SK-N-SH (cell line): ENCODE measurements at regions not wholly inside any gene's neighbourhood (a gene's known extent, or its start where the extent isn't known, plus 50 kb on each side); places are given as distances from the start of the nearest gene placed in this dataset.

Experiments
- CTCF ChIA-PET: fragments of 300-600, 350-600 bp; formaldehyde crosslinking; extraction: SDS; loops from one replicate; lab custom pipeline; 2021; lab: Yijun Ruan, JAX
- POLR2A ChIA-PET: fragments of 350-600 bp; sonication (Branson Sonifier 250); formaldehyde crosslinking; extraction: SDS; loops from one replicate; lab custom pipeline; 2020; ENCODE audit warnings: antibody characterized with exemption, inconsistent platforms; lab: Yijun Ruan, JAX
- DNase-seq: peaks from one replicate; pipeline ENCODE4 v3.0.0; 2012
- H2AFZ ChIP-seq: fragments of 200-600 bp; sonication (generic); 2 replicates; pipeline ENCODE4 v1.8.1; 2016; ENCODE audit warnings: antibody characterized with exemption, mild to moderate bottlenecking, low read depth
- H3F3A ChIP-seq: fragments of 200-600 bp; sonication (generic); replicated peaks from 2 replicates; pipeline ENCODE3; 2016; ENCODE audit warnings: antibody characterized with exemption, mild to moderate bottlenecking; ENCODE audit not compliant: insufficient read depth
- H3K27ac ChIP-seq, 2 experiments: fragments of 200-500 bp in 1 of 2; fragments of 200-600 bp in 1 of 2; sonication (Bioruptor generic) in 1 of 2; sonication (generic), shearing (Covaris generic) in 1 of 2; 2 replicates each; pipeline versions ENCODE4 v1.5.1 to v1.6.1; 2014 to 2016; ENCODE audit warnings: low read depth in 2 of 2, inconsistent platforms in 1 of 2, low read length in 1 of 2, mild to moderate bottlenecking in 1 of 2, mixed read lengths in 1 of 2
- H3K27me3 ChIP-seq: fragments of 200-600 bp; sonication (generic), shearing (Covaris generic); 2 replicates; pipeline ENCODE4 v1.6.1; 2016; ENCODE audit warnings: mixed run types; ENCODE audit not compliant: insufficient read depth
- H3K36me3 ChIP-seq, 2 experiments: fragments of 200-500 bp in 1 of 2; fragments of 200-600 bp in 1 of 2; sonication (Bioruptor generic) in 1 of 2; sonication (generic) in 1 of 2; replicated peaks in 1 of 2; 2 replicates each; pipeline versions ENCODE3 to v1.5.1; 2014 to 2016; ENCODE audit warnings: low read length in 1 of 2, mild to moderate bottlenecking in 1 of 2; ENCODE audit not compliant: insufficient read depth in 2 of 2, control insufficient read depth in 1 of 2
- H3K4me1 ChIP-seq, 2 experiments: fragments of 200-500 bp in 1 of 2; fragments of 200-600 bp in 1 of 2; sonication (Bioruptor generic) in 1 of 2; sonication (generic), shearing (Covaris generic) in 1 of 2; 2 replicates each; pipeline versions ENCODE4 v1.5.1 to v1.6.1; 2014 to 2016; ENCODE audit warnings: low read depth in 1 of 2, low read length in 1 of 2, mixed run types in 1 of 2; ENCODE audit not compliant: insufficient read depth in 2 of 2, control insufficient read depth in 1 of 2
- H3K4me2 ChIP-seq: fragments of 200-600 bp; sonication (generic), shearing (Covaris generic); 2 replicates; pipeline ENCODE4 v1.6.1; 2017; ENCODE audit warnings: mixed run types
- H3K4me3 ChIP-seq, 2 experiments: fragments of 200-500 bp in 1 of 2; fragments of 200-600 bp in 1 of 2; sonication (Bioruptor generic) in 1 of 2; sonication (generic), shearing (Covaris generic) in 1 of 2; 2 replicates each; pipeline versions ENCODE4 v1.5.1 to v1.8.1; 2014 to 2016; ENCODE audit warnings: low read depth in 2 of 2, inconsistent platforms in 1 of 2, low read length in 1 of 2, mild to moderate bottlenecking in 1 of 2, mixed read lengths in 1 of 2, moderate library complexity in 1 of 2
- H3K79me2 ChIP-seq: fragments of 200-600 bp; sonication (generic); 2 replicates; pipeline ENCODE4 v1.8.1; 2017; ENCODE audit warnings: mild to moderate bottlenecking; ENCODE audit not compliant: insufficient read depth
- H3K9ac ChIP-seq: fragments of 200-600 bp; sonication (generic); 2 replicates; pipeline ENCODE4 v1.6.1; 2017; ENCODE audit warnings: mixed run types
- H3K9me2 ChIP-seq: fragments of 200-600 bp; sonication (generic); 2 replicates; pipeline ENCODE4 v1.6.1; 2017; ENCODE audit warnings: mixed run types
- H3K9me3 ChIP-seq: fragments of 200-600 bp; sonication (generic); 2 replicates; pipeline ENCODE4 v1.6.1; 2017; ENCODE audit warnings: mixed run types, mild to moderate bottlenecking, moderate library complexity
- H4K20me1 ChIP-seq: fragments of 200-600 bp; sonication (generic); 2 replicates; pipeline ENCODE4 v1.6.1; 2017; ENCODE audit warnings: mild to moderate bottlenecking, mixed run types; ENCODE audit not compliant: insufficient read depth
- CHD2 ChIP-seq: fragments of 150-350 bp; IDR thresholded peaks from 2 replicates; pipeline ENCODE4 v1.6.1; 2018; ENCODE audit warnings: low read length; ENCODE audit not compliant: partially characterized antibody
- ELF1 ChIP-seq: IDR thresholded peaks from 2 replicates; pipeline ENCODE4 v1.4.0; 2012
- EP300 ChIP-seq, 2 experiments: IDR thresholded peaks; 2 replicates each; pipeline versions ENCODE4 v1.4.0 to v1.6.1; 2012; ENCODE audit warnings: borderline replicate concordance in 1 of 2, low read depth in 1 of 2, low read length in 1 of 2
- EZH2phosphoT487 ChIP-seq: fragments of 200-600 bp; sonication (generic); IDR thresholded peaks from 2 replicates; pipeline ENCODE4 v1.6.1; 2017; ENCODE audit warnings: low read depth, mixed run types, mild to moderate bottlenecking, antibody characterized with exemption, moderate library complexity, borderline replicate concordance
- FOXJ3 ChIP-seq: sonication (generic); formaldehyde crosslinking; IDR thresholded peaks from 2 replicates; pipeline ENCODE4 v1.5.1; 2020; ENCODE audit warnings: mild to moderate bottlenecking, missing genetic modification reagents
- FOXM1 ChIP-seq: IDR thresholded peaks from 2 replicates; pipeline ENCODE4 v1.4.0; 2012; ENCODE audit warnings: low read depth, mild to moderate bottlenecking
- JUND ChIP-seq: IDR thresholded peaks from 2 replicates; pipeline ENCODE4 v1.4.0; 2012
- MEF2A ChIP-seq: IDR thresholded peaks from 2 replicates; pipeline ENCODE4 v1.4.0; 2012; ENCODE audit warnings: low read depth, borderline replicate concordance
- NFIC ChIP-seq: IDR thresholded peaks from 2 replicates; pipeline ENCODE4 v1.4.0; 2012; ENCODE audit warnings: borderline replicate concordance
- NRF1 ChIP-seq: IDR thresholded peaks from 2 replicates; pipeline ENCODE4 v1.6.1; 2012; ENCODE audit warnings: low read depth, mild to moderate bottlenecking, low read length
- POLR2AphosphoS5 ChIP-seq: IDR thresholded peaks from 2 replicates; pipeline ENCODE4 v1.6.1; 2012; ENCODE audit warnings: low read depth, low read length
- RFX5 ChIP-seq: IDR thresholded peaks from 2 replicates; pipeline ENCODE4 v1.6.1; 2012; ENCODE audit warnings: mild to moderate bottlenecking, improper control_type of control experiment, low read length
- RXRA ChIP-seq: IDR thresholded peaks from 2 replicates; pipeline ENCODE4 v1.4.0; 2012; ENCODE audit warnings: low read depth, mild to moderate bottlenecking, borderline replicate concordance
- SIN3A ChIP-seq: IDR thresholded peaks from 2 replicates; pipeline ENCODE4 v1.6.1; 2012; ENCODE audit warnings: low read depth, mild to moderate bottlenecking, low read length, moderate library complexity, borderline replicate concordance
- SMC3 ChIP-seq: IDR thresholded peaks from 2 replicates; pipeline ENCODE4 v1.6.1; 2012; ENCODE audit warnings: low read depth, low read length, improper control_type of control experiment
- TEAD4 ChIP-seq: IDR thresholded peaks from 2 replicates; pipeline ENCODE4 v1.4.0; 2012; ENCODE audit warnings: mild to moderate bottlenecking, borderline replicate concordance; ENCODE audit not compliant: insufficient read depth
- YY1 ChIP-seq: IDR thresholded peaks from 2 replicates; pipeline ENCODE4 v1.4.0; 2012; ENCODE audit warnings: low read depth, mild to moderate bottlenecking
- WGBS: methylation state at CpG from one replicate; pipeline ENCODE4 v1.1.6; 2017; ENCODE audit warnings: low lambda C conversion rate; 5-methylcytosine and 5-hydroxymethylcytosine counted together
- TF ChIP-seq, protein P1 (sequence below): fragments of 200-600 bp; sonication (generic); IDR thresholded peaks from 2 replicates; pipeline ENCODE4 v1.6.1; 2017; ENCODE audit warnings: antibody characterized with exemption, mild to moderate bottlenecking, moderate library complexity
- TF ChIP-seq, protein P2 (sequence below): fragments of 150-350 bp; IDR thresholded peaks from 2 replicates; pipeline ENCODE4 v1.6.1; 2017; ENCODE audit warnings: antibody characterized with exemption, low read length, low read depth, borderline replicate concordance

DNA sequence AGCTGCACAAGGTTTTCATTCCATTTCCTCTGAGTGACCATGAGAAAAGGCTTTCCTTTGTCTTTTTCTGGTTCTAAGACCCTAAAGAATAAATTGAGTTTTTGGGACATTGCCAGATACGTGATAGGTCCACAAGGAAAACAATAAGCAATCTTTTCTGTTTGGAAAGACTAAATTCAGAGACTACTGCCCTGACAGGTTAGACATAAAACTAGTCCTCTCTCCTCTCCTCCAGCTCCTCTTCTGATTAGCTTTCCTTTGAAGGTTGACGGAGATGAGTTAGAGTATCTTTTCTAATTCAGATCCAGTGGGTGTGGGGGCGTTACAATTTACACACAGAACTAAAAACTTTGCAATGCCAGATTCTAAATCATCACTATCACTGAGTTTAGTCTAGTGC, 57.8 kb upstream of the C1orf53 start:
- WGBS, result 73% methylated on average over 3 of the region's 3 CpGs
- H2AFZ ChIP-seq, result no peak overlapping the region
- CTCF ChIA-PET, result interaction anchor here (0.8 to 1.3 kb wide), 2 partner anchors 24 to 139 kb away, joined by 3 read pairs; no protein-coding TSS in a partner anchor

DNA sequence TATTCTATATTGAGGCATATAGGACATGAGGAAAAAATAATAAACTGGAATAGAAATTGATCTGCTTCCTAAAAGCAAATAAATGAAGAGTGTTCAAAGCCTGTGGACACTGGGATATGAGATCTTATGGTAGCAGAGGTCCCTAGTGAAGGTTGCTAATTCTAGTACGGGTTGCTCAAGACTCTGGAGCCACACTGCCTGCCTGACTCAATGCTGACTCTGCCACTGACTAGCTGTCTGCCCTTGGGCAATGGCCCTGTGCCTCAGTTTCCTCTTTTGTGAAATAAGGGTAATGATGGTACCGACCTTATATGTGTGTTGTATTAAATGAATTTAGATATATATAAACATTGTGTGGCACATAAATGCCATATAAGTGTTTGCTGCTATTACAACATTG, 59.0 kb upstream of the C1orf53 start:
- Histone ChIP-seq H3K27me3 (no peaks in the 10 kb centered on the region), H2AFZ (no peak overlapping the region), H3K4me2 (no peak overlapping the region), H3F3A (no peaks in the 10 kb centered on the region), H3K9me2 (no peaks in the 10 kb centered on the region), H4K20me1 (no peaks in the 10 kb centered on the region), H3K4me3 (no peak overlapping the region), H3K4me1 (0 out of 4 replicates have a peak, but pooled peaks cover 0 to 2% of the 10 kb centered on the region in 2 experiments), H3K79me2 (no peaks in the 10 kb centered on the region), H3K36me3 (no peaks in the 10 kb centered on the region), H3K9ac (no peak overlapping the region), H3K27ac (no peak overlapping the region), H3K9me3 (no peaks in the 10 kb centered on the region)
- no peak for DNase-seq
- 64% methylated on average over 2 of the region's 2 CpGs for WGBS
- ChIA-PET POLR2A (no interaction called here), CTCF (interaction anchor here (0.7 kb wide), 1 partner anchor 51 kb away, joined by 3 read pairs; no protein-coding TSS in a partner anchor)
- TF ChIP-seq POLR2AphosphoS5 (no peak), ELF1 (no peak), NRF1 (no peak)
- TF ChIP-seq, protein P1, sequence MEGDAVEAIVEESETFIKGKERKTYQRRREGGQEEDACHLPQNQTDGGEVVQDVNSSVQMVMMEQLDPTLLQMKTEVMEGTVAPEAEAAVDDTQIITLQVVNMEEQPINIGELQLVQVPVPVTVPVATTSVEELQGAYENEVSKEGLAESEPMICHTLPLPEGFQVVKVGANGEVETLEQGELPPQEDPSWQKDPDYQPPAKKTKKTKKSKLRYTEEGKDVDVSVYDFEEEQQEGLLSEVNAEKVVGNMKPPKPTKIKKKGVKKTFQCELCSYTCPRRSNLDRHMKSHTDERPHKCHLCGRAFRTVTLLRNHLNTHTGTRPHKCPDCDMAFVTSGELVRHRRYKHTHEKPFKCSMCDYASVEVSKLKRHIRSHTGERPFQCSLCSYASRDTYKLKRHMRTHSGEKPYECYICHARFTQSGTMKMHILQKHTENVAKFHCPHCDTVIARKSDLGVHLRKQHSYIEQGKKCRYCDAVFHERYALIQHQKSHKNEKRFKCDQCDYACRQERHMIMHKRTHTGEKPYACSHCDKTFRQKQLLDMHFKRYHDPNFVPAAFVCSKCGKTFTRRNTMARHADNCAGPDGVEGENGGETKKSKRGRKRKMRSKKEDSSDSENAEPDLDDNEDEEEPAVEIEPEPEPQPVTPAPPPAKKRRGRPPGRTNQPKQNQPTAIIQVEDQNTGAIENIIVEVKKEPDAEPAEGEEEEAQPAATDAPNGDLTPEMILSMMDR, result no peak

More for the DNA sequence above, 57.8 kb upstream of the C1orf53 start:
- Histone ChIP-seq H3K79me2 (no peaks in the 10 kb centered on the region), H3K9me3 (no peaks in the 10 kb centered on the region), H3K4me3 (no peak overlapping the region), H4K20me1 (no peaks in the 10 kb centered on the region), H3K4me1 (no peaks in the 10 kb centered on the region), H3K4me2 (no peak overlapping the region), H3K9ac (no peak overlapping the region), H3K27ac (no peak overlapping the region), H3K27me3 (no peaks in the 10 kb centered on the region), H3K36me3 (no peaks in the 10 kb centered on the region), H3F3A (no peaks in the 10 kb centered on the region), H3K9me2 (no peaks in the 10 kb centered on the region)
- TF ChIP-seq NFIC (no peak), RXRA (no peak), CHD2 (no peak), YY1 (no peak), JUND (no peak), RFX5 (no peak), FOXJ3 (CRISPR knock-in tag) (no peak), FOXM1 (no peak), EZH2phosphoT487 (no peak), TEAD4 (no peak), EP300 (IDR thresholded peaks at IDR 0.05; ENCODE audit: borderline replicate concordance in 1 of 2, low read depth in 1 of 2, low read length in 1 of 2) (no peak), MEF2A (no peak), SMC3 (no peak), SIN3A (no peak)
- TF ChIP-seq, protein P2, sequence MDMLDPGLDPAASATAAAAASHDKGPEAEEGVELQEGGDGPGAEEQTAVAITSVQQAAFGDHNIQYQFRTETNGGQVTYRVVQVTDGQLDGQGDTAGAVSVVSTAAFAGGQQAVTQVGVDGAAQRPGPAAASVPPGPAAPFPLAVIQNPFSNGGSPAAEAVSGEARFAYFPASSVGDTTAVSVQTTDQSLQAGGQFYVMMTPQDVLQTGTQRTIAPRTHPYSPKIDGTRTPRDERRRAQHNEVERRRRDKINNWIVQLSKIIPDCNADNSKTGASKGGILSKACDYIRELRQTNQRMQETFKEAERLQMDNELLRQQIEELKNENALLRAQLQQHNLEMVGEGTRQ, result no peak
- no peak for DNase-seq
- POLR2A ChIA-PET, result no interaction called here
